KG1 (cell line): ENCODE measurements at regions not wholly inside any gene's neighbourhood (a gene's known extent, or its start where the extent isn't known, plus 50 kb on each side); places are given as distances from the start of the nearest gene placed in this dataset.
"Not testable (repeated sequence)": the region's sequence is repeated elsewhere in the genome, so short reads cannot be mapped to it uniquely, and the experiment has no call there.

ENCODE experiments used
- DNase-seq: peaks from one replicate; lab custom pipeline; 2025; lab: John Stamatoyannopoulos, UW

DNA sequence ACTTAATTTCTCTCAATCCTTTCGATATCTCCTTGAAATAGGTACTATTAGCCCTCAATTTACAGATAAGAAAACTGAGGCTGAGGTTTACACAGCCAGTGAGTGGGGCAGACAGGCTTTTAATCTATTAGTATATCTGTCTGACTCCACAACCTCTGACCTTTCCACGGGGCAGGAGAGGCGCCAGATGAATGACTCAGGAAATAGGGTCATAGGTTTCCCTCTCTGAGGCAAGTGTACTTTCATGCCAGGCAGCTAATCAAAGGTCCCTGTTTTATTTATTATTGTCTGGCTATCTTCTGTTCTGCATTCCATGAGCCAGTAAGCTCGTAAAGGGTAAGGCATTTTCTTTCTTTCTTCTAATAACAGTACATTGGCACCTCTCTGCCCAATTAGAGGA lies 79.6 kb upstream of the KLF4 start:
- DNase-seq, result no peak

DNA sequence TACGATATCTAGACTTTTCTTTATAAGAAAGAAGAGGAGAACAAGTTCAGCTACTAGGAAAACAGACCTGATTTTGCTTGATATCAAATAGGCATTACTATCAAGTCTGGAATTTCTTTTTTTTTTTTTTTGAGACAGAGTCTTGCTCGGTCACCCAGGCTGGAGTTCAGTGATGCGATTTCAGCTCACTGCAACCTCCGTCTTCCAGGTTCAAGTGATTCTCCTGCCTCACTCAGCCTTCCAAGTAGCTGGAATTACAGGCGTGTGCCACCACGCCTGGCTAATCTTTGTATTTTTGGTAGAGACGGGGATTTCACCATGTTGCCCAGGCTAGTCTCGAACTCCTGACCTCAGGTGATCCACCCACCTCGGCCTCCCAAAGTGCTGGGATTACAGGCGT lies 78.8 kb upstream of the KLF4 start:
- not testable (repeated sequence) for DNase-seq

DNA sequence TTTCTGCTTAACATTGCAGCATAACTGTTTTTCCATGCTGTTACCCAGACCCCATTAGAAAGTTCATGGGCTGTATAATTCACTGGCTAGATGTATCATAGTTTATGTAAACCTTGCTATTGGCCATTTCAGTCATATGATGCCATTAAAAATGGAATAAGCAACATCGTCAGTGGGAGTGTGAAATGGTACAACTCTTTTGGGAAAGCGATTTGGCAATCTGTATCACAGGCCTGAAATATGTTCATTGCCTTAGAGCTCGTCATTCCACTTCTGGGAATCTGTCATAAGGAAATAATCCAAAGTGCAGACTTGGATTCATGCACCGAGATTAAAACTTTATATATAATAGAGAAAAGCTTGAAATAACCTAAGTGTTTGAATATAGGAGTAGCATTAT lies 77.9 kb upstream of the KLF4 start:
- DNase-seq, result no peak

DNA sequence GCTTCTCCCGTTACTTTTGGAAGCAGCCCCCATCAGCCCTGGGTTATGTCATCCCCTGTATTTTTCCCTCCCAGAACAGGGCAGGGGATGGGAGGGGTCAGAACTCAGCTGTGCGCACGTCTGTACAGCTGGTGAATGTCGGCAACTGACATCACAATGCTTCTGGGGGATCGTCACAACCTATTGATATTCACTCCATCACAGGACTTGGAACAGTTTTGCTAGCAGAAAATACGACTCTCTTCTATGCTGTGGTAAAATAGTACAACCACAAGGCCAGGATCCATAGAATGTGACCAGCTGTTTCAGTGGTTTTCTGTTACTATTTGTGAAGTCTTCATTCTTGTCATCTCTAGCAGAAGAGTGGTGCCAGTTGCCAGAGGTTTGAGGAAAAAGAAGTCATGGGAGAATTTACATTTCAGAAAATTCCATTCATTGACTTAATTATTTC lies 77.1 kb upstream of the KLF4 start:
- DNase-seq, result no peak

DNA sequence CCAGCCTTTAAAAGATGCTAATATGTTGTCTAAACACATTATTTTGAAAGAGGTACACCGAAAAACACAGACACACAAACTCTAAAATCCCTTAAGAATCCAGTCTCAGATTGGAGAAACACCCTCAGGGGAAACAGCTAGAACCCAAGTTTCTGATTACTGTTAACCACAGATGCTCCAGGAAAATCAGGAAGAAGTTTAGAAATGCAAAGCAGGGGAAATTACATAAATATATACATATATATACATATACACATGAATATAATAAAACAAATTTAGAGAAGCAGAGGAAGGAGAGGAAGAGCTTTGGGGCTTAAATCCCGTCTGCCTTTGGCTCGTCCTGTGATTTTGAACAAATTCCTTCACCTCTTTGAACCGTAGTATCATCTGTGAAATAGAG lies 73.2 kb upstream of the KLF4 start:
- no peak for DNase-seq

DNA sequence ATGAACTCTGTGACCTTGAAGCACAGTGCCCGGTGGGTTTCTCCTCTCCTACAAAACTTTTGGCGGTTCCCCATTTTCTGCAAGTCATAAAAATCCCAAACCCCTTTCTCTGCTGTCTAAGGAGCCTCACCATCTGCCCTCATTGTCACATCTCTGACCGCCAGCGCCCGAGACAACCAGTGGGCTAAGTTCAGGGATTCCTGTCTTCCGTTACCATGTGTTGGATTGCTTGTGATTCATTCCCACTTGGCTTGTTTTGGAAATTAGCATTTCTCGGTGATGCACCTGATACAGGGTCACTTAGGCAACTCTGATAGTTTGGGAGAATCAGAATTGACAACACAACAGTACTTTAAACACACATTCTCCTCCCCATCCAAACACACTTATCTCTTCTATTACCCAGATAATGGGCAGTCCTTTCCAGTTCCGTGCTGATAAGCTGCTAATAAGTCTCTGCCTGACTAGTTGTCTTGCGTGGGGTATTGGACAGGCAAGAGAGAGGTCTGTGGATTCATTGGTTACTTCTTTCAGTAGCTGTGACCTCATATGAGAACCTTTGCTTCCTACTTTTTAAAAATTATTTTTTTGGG lies 70.0 kb upstream of the KLF4 start:
- DNase-seq, result no peak

DNA sequence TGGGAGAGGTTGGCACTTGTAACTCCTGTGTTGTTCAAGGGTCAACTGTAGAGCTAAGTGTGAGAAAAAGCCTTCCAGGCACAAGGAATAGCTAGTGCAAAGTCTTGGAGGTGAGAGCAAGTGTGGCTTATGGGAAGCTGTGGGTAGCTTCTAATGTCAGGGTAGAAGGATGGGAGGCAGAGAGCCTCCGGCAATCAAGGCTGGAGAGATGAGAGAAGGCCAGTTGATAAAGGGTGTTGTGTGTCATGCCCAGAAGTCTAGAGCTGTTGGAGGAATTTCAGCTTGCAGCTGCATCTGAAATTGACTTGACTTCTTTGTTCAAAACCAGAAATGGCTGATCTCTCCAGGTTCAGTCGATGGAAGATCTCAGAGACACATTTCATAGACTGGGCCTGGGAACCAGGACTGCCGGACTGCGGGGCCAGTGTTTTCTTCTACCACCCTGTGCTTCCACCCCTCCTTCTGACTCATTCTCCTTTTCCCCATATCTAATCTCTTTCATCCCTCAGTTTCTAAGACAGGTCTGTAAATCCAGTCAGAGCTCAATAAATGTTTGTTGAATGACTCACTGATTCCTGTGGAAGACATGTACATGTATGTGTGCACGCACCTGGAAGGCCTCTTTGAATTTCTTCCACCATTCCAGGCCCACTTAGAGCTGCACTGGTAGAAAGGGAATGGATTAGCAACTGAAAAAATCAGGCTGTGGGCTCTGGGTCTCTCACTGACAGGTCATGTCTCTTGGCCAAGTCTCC lies 67.8 kb upstream of the KLF4 start:
- DNase-seq, result no peak

DNA sequence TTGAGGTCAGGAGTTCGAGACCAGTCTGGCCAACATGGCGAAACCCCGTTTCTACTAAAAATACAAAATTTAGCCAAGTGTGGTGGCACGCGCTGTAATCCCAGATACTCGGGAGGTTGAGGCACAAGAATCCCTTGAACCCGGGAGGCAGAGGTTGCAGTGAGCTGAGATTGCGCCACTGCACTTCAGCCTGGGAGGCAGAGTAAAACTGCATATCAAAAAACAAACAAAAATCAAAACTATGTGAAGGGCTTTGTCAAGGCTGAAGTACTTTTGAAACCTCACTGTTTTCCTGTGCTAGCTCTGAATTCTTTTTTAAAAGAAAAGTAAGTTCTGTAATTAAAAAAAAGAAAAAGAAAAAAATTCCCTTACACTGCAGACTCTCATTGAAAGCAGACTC lies 65.1 kb upstream of the KLF4 start:
- DNase-seq, result no peak

DNA sequence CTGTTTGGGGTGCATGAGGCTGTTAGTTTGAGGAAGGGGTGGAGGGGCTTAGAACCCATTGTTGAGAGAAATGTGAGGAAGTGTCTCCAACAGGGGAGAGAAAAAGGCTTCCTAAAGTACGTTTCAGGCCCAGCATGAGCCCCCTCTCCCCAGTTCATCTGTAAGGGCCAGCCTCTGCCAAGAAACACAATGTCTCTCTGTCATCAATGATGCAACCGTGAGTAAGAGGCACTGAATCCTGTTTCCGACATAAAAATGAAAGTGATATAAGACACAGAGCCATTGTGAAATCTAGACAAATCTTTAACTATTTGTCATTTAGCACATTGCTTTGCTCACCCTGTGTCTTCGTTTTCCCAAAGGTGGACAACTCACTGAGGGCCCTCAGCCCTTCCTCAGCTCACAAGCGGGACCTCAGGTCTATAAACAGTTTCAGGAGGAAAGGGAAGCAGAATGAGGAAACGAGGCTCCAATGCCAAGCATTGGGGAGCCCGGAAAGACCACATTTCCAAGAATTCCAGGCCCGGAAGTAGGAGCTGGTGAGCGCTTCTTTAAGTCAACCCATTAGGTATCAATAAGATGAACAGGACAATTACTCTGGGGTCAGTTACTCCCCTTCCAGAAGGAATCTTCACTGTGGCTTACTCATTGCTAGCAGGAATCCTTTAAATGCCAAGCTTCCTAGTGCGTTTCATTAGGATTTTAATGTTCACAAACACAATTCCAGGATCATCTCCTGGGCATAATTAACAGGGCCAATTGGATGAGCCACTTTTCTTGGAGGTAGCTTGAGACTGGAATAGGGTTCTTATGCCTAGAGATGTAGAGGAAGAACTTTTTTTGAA lies 59.0 kb upstream of the KLF4 start:
- no peak for DNase-seq

DNA sequence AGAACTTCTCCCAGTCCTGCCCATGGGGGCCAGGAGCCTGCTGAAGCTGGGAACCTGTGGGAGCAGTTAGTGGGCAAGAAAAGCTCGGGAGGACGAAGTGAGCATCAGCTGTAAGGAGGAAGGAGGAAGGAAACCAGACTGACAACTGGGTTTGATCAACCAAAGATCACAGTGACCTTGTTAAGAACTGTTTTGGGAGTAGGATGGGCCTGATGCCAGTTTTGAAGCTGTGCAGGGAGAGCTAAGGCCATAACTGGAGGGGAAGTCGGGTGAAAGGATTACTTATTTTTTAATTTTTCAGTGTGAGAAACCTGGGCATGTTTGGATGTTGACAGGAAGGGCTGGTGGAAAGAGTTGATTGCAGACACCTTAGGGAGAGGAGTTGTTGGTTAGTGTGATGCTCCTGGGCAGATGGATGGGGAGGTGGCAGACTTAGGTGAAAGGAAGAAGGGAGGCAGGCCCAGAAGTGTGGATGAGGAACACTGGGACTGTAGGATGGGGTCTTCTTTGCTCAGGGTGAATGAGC lies 58.3 kb upstream of the KLF4 start:
- no peak for DNase-seq

DNA sequence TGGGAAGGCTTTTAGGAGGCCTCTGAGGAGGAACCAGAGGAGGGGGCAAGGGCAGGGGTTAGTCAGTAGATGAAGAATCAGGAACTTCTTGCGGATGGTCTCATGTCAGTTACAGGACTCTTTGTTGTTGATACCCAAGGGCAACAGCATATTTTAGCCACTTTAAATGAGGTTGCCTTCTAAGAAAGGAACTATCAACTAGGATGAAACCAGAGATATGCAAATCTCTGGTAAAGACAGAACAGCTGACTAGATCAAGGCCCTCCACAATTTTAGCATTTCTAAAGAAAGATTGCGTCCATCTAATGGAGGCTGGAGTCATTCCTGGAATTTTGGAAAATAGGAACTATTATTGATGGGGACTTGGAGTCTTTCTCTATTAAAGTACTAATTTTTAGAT lies 57.7 kb upstream of the KLF4 start:
- no peak for DNase-seq

DNA sequence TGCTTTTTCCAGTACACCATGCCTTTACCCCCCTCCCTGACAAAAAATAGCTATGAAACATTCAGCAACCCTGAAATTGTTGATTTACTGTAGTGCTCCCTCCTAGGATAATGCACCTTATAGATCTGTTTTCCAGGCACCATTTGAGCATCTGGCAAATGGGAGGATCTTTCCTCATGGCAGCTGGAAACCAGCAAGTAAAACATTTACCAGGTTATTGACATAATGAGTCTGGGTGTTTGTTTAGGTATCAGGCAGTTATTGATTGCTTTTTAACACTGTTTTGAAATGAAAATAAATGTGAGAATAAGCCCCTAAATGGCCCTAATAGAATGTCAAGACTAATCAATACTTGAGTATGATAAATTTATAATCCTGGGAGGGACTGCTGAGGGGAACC lies 57.3 kb upstream of the KLF4 start:
- no peak for DNase-seq

DNA sequence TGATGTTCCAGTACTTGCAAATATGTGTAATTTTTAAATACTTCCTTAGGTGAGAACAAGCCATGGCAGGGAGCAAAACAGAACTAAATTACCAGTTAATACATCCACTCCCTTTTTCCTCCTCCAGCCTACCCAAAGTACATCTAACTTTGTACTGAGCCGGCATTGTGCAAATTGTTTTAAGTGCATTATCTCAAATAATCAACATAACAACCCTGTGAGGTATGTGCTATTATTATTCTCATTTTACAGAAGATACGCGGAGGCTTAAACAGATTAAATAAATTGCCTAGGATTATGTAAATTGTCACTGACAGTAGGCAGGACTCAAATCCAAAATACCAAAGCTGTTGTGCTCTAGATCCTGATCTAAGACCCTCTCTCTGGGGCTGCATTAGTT lies 55.5 kb upstream of the KLF4 start:
- no peak for DNase-seq

DNA sequence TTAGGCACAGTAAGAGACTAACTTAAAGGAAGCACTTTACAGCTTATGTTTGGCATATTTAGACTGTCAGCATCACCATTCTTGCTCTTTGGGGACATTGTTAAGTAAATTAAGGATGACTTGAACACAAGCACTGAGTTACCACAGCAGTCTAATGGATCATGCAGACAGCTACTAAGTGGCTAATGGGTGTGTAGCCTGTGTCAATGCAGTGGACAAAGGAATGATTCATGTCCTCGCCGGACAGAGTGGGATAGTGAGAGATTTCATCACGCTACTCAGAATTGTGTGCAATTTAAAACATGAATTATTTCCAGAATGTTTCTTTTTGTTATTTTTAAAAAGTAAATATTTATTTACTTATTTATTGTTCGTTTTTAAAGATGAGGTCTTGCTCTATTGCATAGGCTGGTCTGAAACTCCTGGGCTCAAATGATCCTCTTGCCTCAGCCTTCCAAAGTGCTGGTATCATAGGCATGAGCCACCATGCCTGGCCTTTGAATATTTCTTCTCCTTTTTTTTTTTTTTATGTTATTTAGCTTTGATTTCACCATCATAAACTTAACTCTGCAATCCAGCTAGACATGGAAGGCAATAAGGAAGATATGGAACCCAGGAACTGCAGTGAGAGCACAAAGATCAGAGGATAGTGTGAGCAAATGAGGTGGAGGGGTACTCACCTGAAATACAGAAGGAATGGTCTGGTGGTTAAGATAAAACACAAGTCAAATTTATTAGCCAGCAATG lies 53.0 kb upstream of the KLF4 start:
- no peak for DNase-seq

DNA sequence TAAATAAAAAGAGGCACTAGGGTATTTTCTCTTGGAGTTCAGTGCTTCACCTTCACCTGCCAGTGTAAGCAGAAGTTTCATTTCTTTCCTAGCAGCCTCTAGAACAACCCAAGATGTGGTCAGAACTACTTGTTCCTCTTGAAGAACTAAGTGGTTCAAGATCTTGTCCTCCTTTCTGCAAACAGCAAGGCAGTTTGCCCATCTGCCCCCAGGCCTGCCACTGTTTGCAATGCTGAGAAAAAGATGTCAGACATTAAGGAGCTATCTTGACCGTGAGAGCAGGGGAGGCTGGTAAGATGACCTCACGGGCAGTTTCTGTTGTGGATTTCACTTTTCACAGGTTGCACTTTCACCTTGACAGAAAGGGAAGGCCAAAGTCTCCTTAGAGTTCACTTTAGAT lies 52.0 kb upstream of the KLF4 start:
- no peak for DNase-seq

DNA sequence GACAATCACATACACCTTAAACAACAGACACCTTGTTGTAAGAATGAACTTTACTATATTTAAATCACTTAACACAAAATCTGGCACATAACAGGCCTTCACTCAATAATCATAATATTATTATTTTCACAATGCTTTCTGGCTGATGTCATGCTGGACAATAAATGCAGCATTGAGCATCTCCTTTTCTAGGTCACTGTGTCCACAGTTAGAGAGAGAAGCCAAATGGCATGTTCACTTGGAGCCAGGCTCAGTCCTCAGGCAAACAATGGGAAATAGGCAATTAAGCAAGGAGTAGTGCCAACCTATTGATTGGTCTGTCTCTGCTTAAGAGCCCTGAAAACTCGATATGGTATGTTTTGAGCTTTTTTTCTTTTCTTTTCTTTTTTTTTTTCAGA lies 50.6 kb upstream of the KLF4 start:
- DNase-seq, result no peak

DNA sequence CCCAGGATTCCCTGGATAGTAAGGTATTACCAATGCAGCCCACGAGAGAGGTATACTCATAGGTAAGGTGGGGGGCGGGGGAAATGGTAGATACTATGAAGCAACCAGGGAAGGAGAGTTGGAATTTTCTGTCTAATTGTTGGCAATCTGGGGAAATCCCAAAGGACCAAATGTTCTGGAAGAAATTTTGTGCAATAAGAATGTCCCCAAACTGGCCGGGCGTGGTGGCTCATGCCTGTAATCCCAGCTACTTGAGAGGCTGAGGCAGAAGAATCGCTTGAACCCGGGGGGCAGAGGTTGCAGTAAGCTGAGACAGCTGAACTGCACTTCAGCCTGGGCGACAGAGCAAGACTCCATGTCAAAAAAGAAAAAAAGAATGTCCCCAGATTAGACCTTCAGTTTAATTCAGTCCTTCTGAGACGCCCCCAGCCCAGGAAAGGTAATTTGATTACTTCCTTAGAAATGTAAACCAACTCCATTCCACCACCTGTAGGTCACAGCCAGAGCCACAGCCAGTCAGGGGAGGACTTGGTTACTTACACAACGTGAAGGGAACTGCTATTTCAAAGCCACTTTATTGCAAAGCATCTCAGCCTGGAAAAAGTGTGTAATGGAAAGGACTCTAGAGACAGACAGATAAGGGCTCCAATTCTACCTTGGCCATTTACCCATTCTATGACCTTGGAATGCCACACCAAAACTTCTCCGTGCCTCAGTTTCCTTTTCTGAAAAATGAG lies 50.0 kb upstream of the KLF4 start:
- DNase-seq, result no peak
